H9 (cell line): ENCODE measurements at regions not wholly inside any gene's neighbourhood (a gene's known extent, or its start where the extent isn't known, plus 50 kb on each side); places are given as distances from the start of the nearest gene placed in this dataset.

Experiments used
- DNase-seq: peaks from one replicate; pipeline ENCODE4 v3.0.0-alpha.2; 2017
- H2AFZ ChIP-seq: one replicate; pipeline ENCODE4 v1.6.1; 2013; ENCODE audit warnings: mild to moderate bottlenecking, low read length, control low read depth, moderate library complexity
- H2AK5ac ChIP-seq: 2 replicates; pipeline ENCODE4 v1.6.1; 2013; ENCODE audit warnings: low read length, control low read depth, mixed read lengths; ENCODE audit not compliant: insufficient read length
- H2BK120ac ChIP-seq: one replicate; pipeline ENCODE4 v1.6.1; 2013; ENCODE audit warnings: low read depth, mild to moderate bottlenecking, low read length, control low read depth, inconsistent platforms; ENCODE audit not compliant: poor library complexity, severe bottlenecking
- H2BK12ac ChIP-seq: 2 replicates; pipeline ENCODE4 v1.6.1; 2013; ENCODE audit warnings: low read length, control low read depth, mixed read lengths, low read depth; ENCODE audit not compliant: insufficient read length
- H2BK15ac ChIP-seq: 2 replicates; pipeline ENCODE4 v1.6.1; 2013; ENCODE audit warnings: low read depth, low read length, control low read depth
- H2BK20ac ChIP-seq: one replicate; pipeline ENCODE4 v1.6.1; 2013; ENCODE audit warnings: low read depth, mild to moderate bottlenecking, low read length, control low read depth, inconsistent platforms; ENCODE audit not compliant: poor library complexity, severe bottlenecking
- H2BK5ac ChIP-seq: 2 replicates; pipeline ENCODE4 v1.6.1; 2013; ENCODE audit warnings: low read length, control low read depth, mixed read lengths; ENCODE audit not compliant: insufficient read length
- H3K14ac ChIP-seq: 2 replicates; pipeline ENCODE4 v1.6.1; 2013; ENCODE audit warnings: low read length, control low read depth; ENCODE audit not compliant: insufficient read depth
- H3K18ac ChIP-seq: 2 replicates; pipeline ENCODE4 v1.6.1; 2013; ENCODE audit warnings: low read depth, mild to moderate bottlenecking, mixed read lengths, low read length, control low read depth; ENCODE audit not compliant: insufficient read length
- H3K23ac ChIP-seq: 2 replicates; pipeline ENCODE4 v1.6.1; 2013; ENCODE audit warnings: low read length, control low read depth, mixed read lengths, low read depth; ENCODE audit not compliant: insufficient read length
- H3K23me2 ChIP-seq: 2 replicates; pipeline ENCODE4 v1.6.1; 2013; ENCODE audit warnings: low read depth, mild to moderate bottlenecking, mixed read lengths, low read length, control low read depth; ENCODE audit not compliant: insufficient read length, poor library complexity, severe bottlenecking
- H3K27ac ChIP-seq: 2 replicates; pipeline ENCODE4 v1.5.1; 2013; ENCODE audit warnings: low read length, control low read depth, mixed read lengths, low read depth; ENCODE audit not compliant: insufficient read length
- H3K27me3 ChIP-seq: 2 replicates; pipeline ENCODE4 v1.6.1; 2013; ENCODE audit warnings: low read length, control low read depth, inconsistent platforms; ENCODE audit not compliant: insufficient read depth
- H3K4ac ChIP-seq: 2 replicates; pipeline ENCODE4 v1.6.1; 2013; ENCODE audit warnings: low read depth, mild to moderate bottlenecking, control low read depth, inconsistent platforms, low read length, moderate library complexity
- H3K4me1 ChIP-seq: 2 replicates; pipeline ENCODE4 v1.6.1; 2013; ENCODE audit warnings: low read length, control low read depth, inconsistent platforms; ENCODE audit not compliant: insufficient read depth
- H3K4me2 ChIP-seq: 2 replicates; pipeline ENCODE4 v1.6.1; 2013; ENCODE audit warnings: low read length, control low read depth, mixed read lengths; ENCODE audit not compliant: insufficient read length, insufficient read depth
- H3K56ac ChIP-seq: 2 replicates; pipeline ENCODE4 v1.6.1; 2013; ENCODE audit warnings: low read depth, mild to moderate bottlenecking, mixed read lengths, low read length, control low read depth; ENCODE audit not compliant: insufficient read length
- H3K79me1 ChIP-seq: 2 replicates; pipeline ENCODE4 v1.6.1; 2013; ENCODE audit warnings: low read depth, mild to moderate bottlenecking, moderate library complexity, low read length, control low read depth, inconsistent platforms; ENCODE audit not compliant: insufficient read depth, poor library complexity, severe bottlenecking
- H3K79me2 ChIP-seq: 2 replicates; pipeline ENCODE4 v1.6.1; 2013; ENCODE audit warnings: low read length, control low read depth, inconsistent platforms; ENCODE audit not compliant: insufficient read depth
- H3K9ac ChIP-seq: 2 replicates; pipeline ENCODE4 v1.6.1; 2013; ENCODE audit warnings: low read length, control low read depth, mixed read lengths; ENCODE audit not compliant: insufficient read length; ENCODE audit errors: extremely low read depth
- H3K9me3 ChIP-seq: one replicate; pipeline ENCODE4 v1.6.1; 2013; ENCODE audit warnings: low read depth, low read length, inconsistent platforms; ENCODE audit not compliant: control insufficient read depth
- H3T11ph ChIP-seq: one replicate; pipeline ENCODE4 v1.6.1; 2013; ENCODE audit warnings: mild to moderate bottlenecking, low read length, control low read depth, inconsistent platforms
- H4K20me1 ChIP-seq: one replicate; pipeline ENCODE4 v1.6.1; 2013; ENCODE audit not compliant: control insufficient read depth, insufficient read length, insufficient read depth
- H4K5ac ChIP-seq: 2 replicates; pipeline ENCODE4 v1.6.1; 2013; ENCODE audit warnings: low read depth, mild to moderate bottlenecking, mixed read lengths, low read length, control low read depth; ENCODE audit not compliant: insufficient read length
- H4K8ac ChIP-seq: replicated peaks from 2 replicates; pipeline ENCODE4 v1.6.1; 2013; ENCODE audit warnings: low read length, control low read depth, mixed read lengths, low read depth; ENCODE audit not compliant: insufficient read length
- H4K91ac ChIP-seq: 2 replicates; pipeline ENCODE4 v1.6.1; 2013; ENCODE audit warnings: low read depth, mild to moderate bottlenecking, moderate library complexity, mixed read lengths, low read length, control low read depth; ENCODE audit not compliant: insufficient read length
- H3K27ac Mint-ChIP-seq, 3 experiments: 2 replicates in 2 of 3; 3 replicates in 1 of 3; pipeline ENCODE4 v1.8.0; 2020 to 2021; ENCODE audit warnings: mixed read lengths in 3 of 3, mild to moderate bottlenecking in 1 of 3, moderate library complexity in 1 of 3
- H3K27me3 Mint-ChIP-seq: 2 replicates; pipeline ENCODE4 v1.8.0; 2021; ENCODE audit warnings: low read depth, mild to moderate bottlenecking, moderate library complexity, mixed read lengths
- H3K36me3 Mint-ChIP-seq, 3 experiments: 2 replicates in 2 of 3; 3 replicates in 1 of 3; pipeline ENCODE4 v1.8.0; 2020 to 2021; ENCODE audit warnings: low read depth in 3 of 3, mixed read lengths in 3 of 3; ENCODE audit not compliant: insufficient read depth in 1 of 3
- H3K4me1 Mint-ChIP-seq, 2 experiments: 2 replicates each; pipeline ENCODE4 v1.8.0; 2020; ENCODE audit warnings: mixed read lengths in 2 of 2
- H3K4me3 Mint-ChIP-seq, 2 experiments: 2 replicates in 1 of 2; 3 replicates in 1 of 2; pipeline ENCODE4 v1.8.0; 2020 to 2021; ENCODE audit warnings: mild to moderate bottlenecking in 2 of 2, mixed read lengths in 2 of 2, moderate library complexity in 1 of 2
- H3K9me3 Mint-ChIP-seq, 2 experiments: 2 replicates in 1 of 2; 3 replicates in 1 of 2; pipeline ENCODE4 v1.8.0; 2020; ENCODE audit warnings: mild to moderate bottlenecking in 2 of 2, mixed read lengths in 2 of 2, moderate library complexity in 1 of 2
- CTCF ChIP-seq: fragments of 200-600 bp; sonication (generic); conservative IDR thresholded peaks from 3 replicates; pipeline ENCODE4 v1.8.0; 2021; ENCODE audit warnings: antibody characterized with exemption, mild to moderate bottlenecking

GRCh38 chr4:177632481-177632880 is 190.2 kb upstream of the AGA start:
- no peak overlapping the region for H4K91ac ChIP-seq
- no peak overlapping the region for H2BK15ac ChIP-seq
- no peaks in the 10 kb centered on the region for H3K79me2 ChIP-seq
- no peak overlapping the region for H3K14ac ChIP-seq
- peaks cover 2 to 4% (median 3%) of the 10 kb centered on the region in 3 experiments; a peak in 4 of 7 replicates for H3K36me3 Mint-ChIP-seq
- no peak overlapping the region for H2AFZ ChIP-seq
- H2BK5ac ChIP-seq: no peak overlapping the region
- no peaks in the 10 kb centered on the region for H4K20me1 ChIP-seq
- H3K9ac ChIP-seq: no peak overlapping the region
- H3K9me3 Mint-ChIP-seq: peaks cover 0 to 4% of the 10 kb centered on the region in 2 experiments; a peak in 3 of 5 replicates
- H3K4ac ChIP-seq: no peak overlapping the region
- H3K9me3 ChIP-seq: no peaks in the 10 kb centered on the region
- DNase-seq: no peak
- H3K27me3 ChIP-seq: no peaks in the 10 kb centered on the region
- no peak for TF ChIP-seq CTCF
- H4K5ac ChIP-seq: no peak overlapping the region
- H3K23me2 ChIP-seq: no peaks in the 10 kb centered on the region
- no peaks in the 10 kb centered on the region for H3K79me1 ChIP-seq
- H3K56ac ChIP-seq: no peak overlapping the region
- H3K4me2 ChIP-seq: no peak overlapping the region
- H3K23ac ChIP-seq: no peak overlapping the region
- no peak overlapping the region for H3K18ac ChIP-seq
- no peak overlapping the region for H2BK20ac ChIP-seq
- no peak overlapping the region for H3K4me3 Mint-ChIP-seq
- no peaks in the 10 kb centered on the region for H3K4me1 Mint-ChIP-seq
- H3K27ac Mint-ChIP-seq: no peak overlapping the region
- no peak overlapping the region for H3K27ac ChIP-seq
- no peak overlapping the region for H4K8ac ChIP-seq
- H3T11ph ChIP-seq: no peak overlapping the region
- no peak overlapping the region for H2BK12ac ChIP-seq
- no peaks in the 10 kb centered on the region for H3K27me3 Mint-ChIP-seq
- no peak overlapping the region for H2BK120ac ChIP-seq
- no peak overlapping the region for H2AK5ac ChIP-seq
- no peaks in the 10 kb centered on the region for H3K4me1 ChIP-seq
